ENCODE measurements at regions not wholly inside any gene's neighbourhood (a gene's known extent, or its start where the extent isn't known, plus 50 kb on each side); places are given as distances from the start of the nearest gene placed in this dataset.

DNA sequence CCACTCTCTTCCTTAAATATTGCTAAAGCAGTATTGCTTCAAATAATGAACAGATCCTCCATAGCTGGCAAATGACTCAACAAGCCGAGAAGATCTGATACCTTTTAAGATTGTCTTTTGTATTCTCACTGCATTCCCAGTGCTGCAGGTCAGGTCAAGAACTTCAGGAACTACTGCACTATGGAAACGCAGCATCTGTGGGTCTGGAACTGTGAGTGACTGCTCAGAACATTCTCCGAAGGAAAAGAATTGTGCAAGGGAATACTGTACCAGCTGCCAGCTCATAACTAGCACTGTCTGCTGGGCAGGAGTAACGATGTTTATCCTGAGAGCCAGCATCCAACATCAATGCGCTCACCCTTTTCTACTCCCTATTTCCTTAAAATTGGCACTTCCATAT lies 348.0 kb upstream of the SOX5 start:
- Histone ChIP-seq H3K9me3 (no peaks in the 10 kb centered on the region), H3K4me1 (no peaks in the 10 kb centered on the region), H3K36me3 (no peaks in the 10 kb centered on the region), H3K4me3 (no peak overlapping the region), H3K27me3 (no peaks in the 10 kb centered on the region), H3K27ac (no peak overlapping the region)
- intact Hi-C loops (cut with DNase I): no loop called here
- DNase-seq: no peak
- 78 to 81% methylated on average over 5 of the region's 5 CpGs for WGBS, 2 donors
- TF ChIP-seq, protein P1, sequence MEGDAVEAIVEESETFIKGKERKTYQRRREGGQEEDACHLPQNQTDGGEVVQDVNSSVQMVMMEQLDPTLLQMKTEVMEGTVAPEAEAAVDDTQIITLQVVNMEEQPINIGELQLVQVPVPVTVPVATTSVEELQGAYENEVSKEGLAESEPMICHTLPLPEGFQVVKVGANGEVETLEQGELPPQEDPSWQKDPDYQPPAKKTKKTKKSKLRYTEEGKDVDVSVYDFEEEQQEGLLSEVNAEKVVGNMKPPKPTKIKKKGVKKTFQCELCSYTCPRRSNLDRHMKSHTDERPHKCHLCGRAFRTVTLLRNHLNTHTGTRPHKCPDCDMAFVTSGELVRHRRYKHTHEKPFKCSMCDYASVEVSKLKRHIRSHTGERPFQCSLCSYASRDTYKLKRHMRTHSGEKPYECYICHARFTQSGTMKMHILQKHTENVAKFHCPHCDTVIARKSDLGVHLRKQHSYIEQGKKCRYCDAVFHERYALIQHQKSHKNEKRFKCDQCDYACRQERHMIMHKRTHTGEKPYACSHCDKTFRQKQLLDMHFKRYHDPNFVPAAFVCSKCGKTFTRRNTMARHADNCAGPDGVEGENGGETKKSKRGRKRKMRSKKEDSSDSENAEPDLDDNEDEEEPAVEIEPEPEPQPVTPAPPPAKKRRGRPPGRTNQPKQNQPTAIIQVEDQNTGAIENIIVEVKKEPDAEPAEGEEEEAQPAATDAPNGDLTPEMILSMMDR (IDR thresholded peaks at IDR 0.05): no peak
- TF ChIP-seq POLR2A (IDR thresholded peaks at IDR 0.05): no peak

DNA sequence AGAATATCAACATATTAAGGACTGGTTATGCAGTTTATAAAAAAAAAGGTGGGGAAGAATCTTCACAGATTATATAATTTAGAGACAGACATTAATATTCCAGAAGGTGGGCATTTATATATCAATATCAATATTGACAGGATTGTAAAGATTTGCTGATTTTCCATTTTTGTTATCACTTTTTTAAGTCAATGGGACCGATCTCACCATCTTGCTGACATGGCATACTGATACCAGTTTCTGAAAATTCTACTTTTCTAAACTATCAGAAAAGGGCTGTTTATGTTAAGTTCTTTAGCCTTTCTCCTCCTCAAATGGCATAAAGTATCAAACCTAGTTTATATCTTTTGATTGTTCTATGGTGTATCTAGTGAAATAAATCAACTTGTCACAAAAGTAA lies 344.1 kb upstream of the SOX5 start:
- intact Hi-C loops (cut with DNase I): no loop called here
- WGBS, 2 donors: 68 to 86% methylated on average over 1 of the region's 1 CpG

DNA sequence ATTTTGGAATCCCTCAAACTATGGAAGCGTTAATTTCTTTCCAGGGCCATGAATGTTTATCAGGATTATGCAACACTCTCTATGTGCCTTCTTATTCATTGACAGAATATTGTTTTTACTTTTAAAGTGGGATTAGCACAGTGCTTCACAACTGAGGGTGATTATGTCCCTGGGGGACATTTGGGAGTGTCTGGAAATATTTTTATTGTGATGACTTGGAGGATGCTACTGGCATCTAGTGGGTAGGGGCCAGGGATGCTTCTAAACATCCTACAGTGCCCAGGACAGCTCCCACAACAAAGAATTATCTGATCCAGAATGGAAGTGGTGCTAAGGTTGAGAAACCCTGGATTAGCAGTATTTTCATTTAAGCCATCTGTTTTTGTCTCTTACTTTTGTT lies 338.5 kb upstream of the SOX5 start:
- Histone ChIP-seq H3K36me3 (no peaks in the 10 kb centered on the region), H3K27ac (no peak overlapping the region), H3K9me3 (no peaks in the 10 kb centered on the region), H3K4me1 (no peaks in the 10 kb centered on the region), H3K4me3 (no peak overlapping the region), H3K27me3 (no peaks in the 10 kb centered on the region)
- TF ChIP-seq, protein P1 (IDR thresholded peaks at IDR 0.05): no peak
- WGBS, 2 donors: 75 to 93% methylated on average over 1 of the region's 1 CpG
- no peak for DNase-seq
- intact Hi-C loops (cut with DNase I): no loop called here

More for the DNA sequence above, 344.1 kb upstream of the SOX5 start:
- Histone ChIP-seq H3K36me3 (no peaks in the 10 kb centered on the region), H3K27me3 (no peaks in the 10 kb centered on the region), H3K9me3 (no peaks in the 10 kb centered on the region), H3K27ac (no peak overlapping the region), H3K4me1 (no peaks in the 10 kb centered on the region), H3K4me3 (no peak overlapping the region)
- DNase-seq: no peak
- TF ChIP-seq, protein P1 (IDR thresholded peaks at IDR 0.05): no peak
- no peak for TF ChIP-seq POLR2A (IDR thresholded peaks at IDR 0.05)

DNA sequence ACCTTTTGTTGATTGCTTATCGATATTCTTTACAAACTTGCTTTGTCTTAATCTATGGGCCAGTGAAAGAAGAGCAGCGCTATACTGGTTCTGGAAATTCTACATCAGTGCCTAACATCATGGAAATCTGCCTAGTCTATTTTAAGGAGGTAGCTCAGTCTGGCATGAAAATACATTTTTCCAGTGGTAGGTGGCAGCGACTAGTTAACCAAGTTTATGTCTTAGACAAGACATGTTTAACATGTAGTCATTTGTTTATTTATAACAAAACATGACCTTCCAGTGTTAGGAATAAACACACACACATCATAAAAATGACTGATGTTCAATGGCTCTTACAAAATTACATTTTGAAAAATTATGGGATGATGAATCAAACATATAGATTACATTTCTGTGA lies 336.0 kb upstream of the SOX5 start:
- intact Hi-C loops (cut with DNase I): no loop called here
- Histone ChIP-seq H3K4me1 (no peaks in the 10 kb centered on the region), H3K9me3 (no peaks in the 10 kb centered on the region), H3K4me3 (no peak overlapping the region), H3K27me3 (no peaks in the 10 kb centered on the region), H3K27ac (no peak overlapping the region), H3K36me3 (no peaks in the 10 kb centered on the region)
- TF ChIP-seq, protein P1 (IDR thresholded peaks at IDR 0.05): no peak
- no peak for TF ChIP-seq POLR2A (IDR thresholded peaks at IDR 0.05)
- WGBS, 2 donors: 47 to 90% methylated on average over 3 of the region's 3 CpGs
- DNase-seq: no peak

DNA sequence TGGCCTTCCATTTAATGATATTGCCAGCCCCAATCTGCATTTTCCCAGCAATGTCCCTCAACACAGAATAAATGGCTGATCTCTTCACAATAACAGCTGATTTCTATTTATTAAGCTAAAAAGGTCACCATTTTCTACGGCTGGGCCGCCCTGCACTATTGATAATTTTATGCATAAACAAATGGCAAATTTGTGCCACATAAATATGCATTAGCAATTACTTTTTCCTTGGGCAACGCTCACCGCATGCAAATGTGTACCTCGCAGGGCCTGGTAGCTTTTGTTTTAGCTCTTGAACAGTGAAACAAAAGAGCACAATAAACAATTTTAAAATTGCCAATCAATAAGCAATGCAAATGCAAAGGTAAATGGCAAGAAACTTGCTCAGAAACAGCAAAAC lies 331.9 kb upstream of the SOX5 start:
- no peaks in the 10 kb centered on the region for H3K4me1 ChIP-seq
- no peaks in the 10 kb centered on the region for H3K9me3 ChIP-seq
- WGBS, 2 donors: 96 to 99% methylated on average over 5 of the region's 5 CpGs
- DNase-seq: no peak
- H3K4me3 ChIP-seq: no peak overlapping the region
- no peaks in the 10 kb centered on the region for H3K36me3 ChIP-seq
- no peaks in the 10 kb centered on the region for H3K27me3 ChIP-seq
- intact Hi-C loops (cut with DNase I): no loop called here
- H3K27ac ChIP-seq: no peak overlapping the region
- TF ChIP-seq, protein P1 (IDR thresholded peaks at IDR 0.05): no peak
- no peak for TF ChIP-seq POLR2A (IDR thresholded peaks at IDR 0.05)
